Parathyroid adenoma (tissue), 2 donors: ENCODE measurements at regions not wholly inside any gene's neighbourhood (a gene's known extent, or its start where the extent isn't known, plus 50 kb on each side); places are given as distances from the start of the nearest gene placed in this dataset.

Source experiments
- H2AFZ ChIP-seq: fragments of 300-600 bp; sonication (generic); one replicate; pipeline ENCODE4 v1.7.0; 2017; ENCODE audit warnings: antibody characterized with exemption, mild to moderate bottlenecking
- H3K27ac ChIP-seq: fragments of 300-600 bp; sonication (generic); one replicate; pipeline ENCODE4 v1.7.0; 2017
- H3K27me3 ChIP-seq: fragments of 300-600 bp; sonication (generic); one replicate; pipeline ENCODE4 v1.7.0; 2017; ENCODE audit warnings: low read length; ENCODE audit not compliant: control insufficient read depth, insufficient read depth
- H3K36me3 ChIP-seq: fragments of 300-600 bp; sonication (generic); one replicate; pipeline ENCODE4 v1.7.0; 2017; ENCODE audit warnings: low read length; ENCODE audit not compliant: control insufficient read depth, insufficient read depth
- H3K4me1 ChIP-seq: fragments of 300-600 bp; sonication (generic); one replicate; pipeline ENCODE4 v1.7.0; 2017; ENCODE audit warnings: control low read depth
- H3K4me2 ChIP-seq: fragments of 300-600 bp; sonication (generic); one replicate; pipeline ENCODE4 v1.7.0; 2017; ENCODE audit warnings: low read length
- H3K4me3 ChIP-seq: fragments of 300-600 bp; sonication (generic); one replicate; pipeline ENCODE4 v1.7.0; 2017; ENCODE audit warnings: low read depth, low read length
- H3K79me2 ChIP-seq: fragments of 300-600 bp; sonication (generic); one replicate; pipeline ENCODE4 v1.7.0; 2017; ENCODE audit warnings: control low read depth
- H3K9ac ChIP-seq: fragments of 300-600 bp; sonication (generic); one replicate; pipeline ENCODE4 v1.7.0; 2017; ENCODE audit warnings: mild to moderate bottlenecking
- H3K9me3 ChIP-seq: fragments of 300-600 bp; sonication (generic); one replicate; pipeline ENCODE4 v1.7.0; 2017; ENCODE audit warnings: low read length; ENCODE audit not compliant: control insufficient read depth
- TF ChIP-seq, protein P1 (sequence below): fragments of 300-600 bp; sonication (generic); IDR thresholded peaks from one replicate; pipeline ENCODE4 v1.7.0; 2017; ENCODE audit warnings: antibody characterized with exemption, mild to moderate bottlenecking
- donor health status: primary hyperparathyroidism.

DNA sequence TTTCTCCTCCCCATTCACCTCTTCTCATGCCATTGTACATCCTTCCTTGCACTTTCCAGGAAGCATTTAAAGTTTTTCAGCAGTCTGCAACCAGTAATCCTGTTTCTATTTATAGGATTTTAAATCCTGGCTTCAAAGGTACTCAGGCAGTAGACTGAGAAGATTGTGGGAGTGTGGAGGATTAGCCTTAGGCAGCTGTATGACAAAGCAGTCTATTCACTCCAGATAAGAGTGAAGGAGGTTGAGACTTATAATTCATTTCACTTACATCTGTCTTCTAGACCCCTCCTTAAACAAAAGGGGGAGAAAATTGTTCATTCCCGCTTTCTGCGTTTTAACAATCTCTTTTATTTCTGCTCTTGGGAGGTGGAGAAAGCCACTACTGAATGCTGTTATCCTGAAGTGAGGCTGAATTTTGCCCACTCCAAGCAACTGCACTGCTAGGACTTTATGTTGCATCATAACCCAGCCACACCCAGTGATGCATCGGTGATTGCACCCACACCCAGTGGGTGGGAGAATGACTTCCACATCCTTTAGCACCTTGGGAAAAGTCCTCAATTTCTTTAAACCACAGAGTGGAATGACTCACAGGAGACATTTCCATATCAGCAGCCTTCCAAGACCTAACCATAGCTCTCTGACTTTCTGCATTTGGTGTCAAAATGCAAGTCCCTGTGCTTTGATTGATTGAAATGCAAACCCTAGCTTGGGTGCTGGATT is 382.5 kb upstream of the ATP2B1 start:
- Histone ChIP-seq H3K9ac (no peak overlapping the region), H3K27ac (no peak overlapping the region), H2AFZ (no peak overlapping the region), H3K36me3 (no peaks in the 10 kb centered on the region), H3K9me3 (no peaks in the 10 kb centered on the region), H3K79me2 (no peaks in the 10 kb centered on the region), H3K4me1 (no peaks in the 10 kb centered on the region), H3K27me3 (no peaks in the 10 kb centered on the region), H3K4me3 (no peak overlapping the region), H3K4me2 (no peak overlapping the region)
- TF ChIP-seq, protein P1, sequence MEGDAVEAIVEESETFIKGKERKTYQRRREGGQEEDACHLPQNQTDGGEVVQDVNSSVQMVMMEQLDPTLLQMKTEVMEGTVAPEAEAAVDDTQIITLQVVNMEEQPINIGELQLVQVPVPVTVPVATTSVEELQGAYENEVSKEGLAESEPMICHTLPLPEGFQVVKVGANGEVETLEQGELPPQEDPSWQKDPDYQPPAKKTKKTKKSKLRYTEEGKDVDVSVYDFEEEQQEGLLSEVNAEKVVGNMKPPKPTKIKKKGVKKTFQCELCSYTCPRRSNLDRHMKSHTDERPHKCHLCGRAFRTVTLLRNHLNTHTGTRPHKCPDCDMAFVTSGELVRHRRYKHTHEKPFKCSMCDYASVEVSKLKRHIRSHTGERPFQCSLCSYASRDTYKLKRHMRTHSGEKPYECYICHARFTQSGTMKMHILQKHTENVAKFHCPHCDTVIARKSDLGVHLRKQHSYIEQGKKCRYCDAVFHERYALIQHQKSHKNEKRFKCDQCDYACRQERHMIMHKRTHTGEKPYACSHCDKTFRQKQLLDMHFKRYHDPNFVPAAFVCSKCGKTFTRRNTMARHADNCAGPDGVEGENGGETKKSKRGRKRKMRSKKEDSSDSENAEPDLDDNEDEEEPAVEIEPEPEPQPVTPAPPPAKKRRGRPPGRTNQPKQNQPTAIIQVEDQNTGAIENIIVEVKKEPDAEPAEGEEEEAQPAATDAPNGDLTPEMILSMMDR, result no peak

DNA sequence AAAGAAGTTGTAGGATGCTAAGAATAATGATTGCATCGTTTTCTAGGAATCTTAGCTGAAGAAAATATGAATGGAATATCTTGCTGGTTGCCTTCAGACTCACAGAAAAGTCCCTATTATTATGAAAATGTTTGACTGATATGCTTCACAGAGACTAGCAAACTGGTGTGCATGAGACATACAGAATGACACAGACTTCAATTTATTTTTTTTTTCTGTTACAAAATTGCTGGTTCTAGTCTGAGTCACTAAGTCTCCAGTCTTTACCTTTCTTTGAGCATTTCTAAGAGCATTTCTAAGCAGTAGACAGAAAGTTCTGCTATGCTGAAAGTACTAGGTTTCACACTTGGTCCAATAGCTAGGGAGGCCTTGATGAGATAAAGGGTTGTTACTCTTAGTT is 377.6 kb upstream of the ATP2B1 start:
- H3K27ac ChIP-seq, result no peak overlapping the region
- TF ChIP-seq, protein P1, result no peak
- no peaks in the 10 kb centered on the region for H3K27me3 ChIP-seq
- no peak overlapping the region for H2AFZ ChIP-seq
- H3K4me2 ChIP-seq, result no peak overlapping the region
- H3K79me2 ChIP-seq, result no peaks in the 10 kb centered on the region
- H3K9me3 ChIP-seq, result no peaks in the 10 kb centered on the region
- no peak overlapping the region for H3K9ac ChIP-seq
- no peak overlapping the region for H3K4me3 ChIP-seq
- no peaks in the 10 kb centered on the region for H3K4me1 ChIP-seq
- no peaks in the 10 kb centered on the region for H3K36me3 ChIP-seq

DNA sequence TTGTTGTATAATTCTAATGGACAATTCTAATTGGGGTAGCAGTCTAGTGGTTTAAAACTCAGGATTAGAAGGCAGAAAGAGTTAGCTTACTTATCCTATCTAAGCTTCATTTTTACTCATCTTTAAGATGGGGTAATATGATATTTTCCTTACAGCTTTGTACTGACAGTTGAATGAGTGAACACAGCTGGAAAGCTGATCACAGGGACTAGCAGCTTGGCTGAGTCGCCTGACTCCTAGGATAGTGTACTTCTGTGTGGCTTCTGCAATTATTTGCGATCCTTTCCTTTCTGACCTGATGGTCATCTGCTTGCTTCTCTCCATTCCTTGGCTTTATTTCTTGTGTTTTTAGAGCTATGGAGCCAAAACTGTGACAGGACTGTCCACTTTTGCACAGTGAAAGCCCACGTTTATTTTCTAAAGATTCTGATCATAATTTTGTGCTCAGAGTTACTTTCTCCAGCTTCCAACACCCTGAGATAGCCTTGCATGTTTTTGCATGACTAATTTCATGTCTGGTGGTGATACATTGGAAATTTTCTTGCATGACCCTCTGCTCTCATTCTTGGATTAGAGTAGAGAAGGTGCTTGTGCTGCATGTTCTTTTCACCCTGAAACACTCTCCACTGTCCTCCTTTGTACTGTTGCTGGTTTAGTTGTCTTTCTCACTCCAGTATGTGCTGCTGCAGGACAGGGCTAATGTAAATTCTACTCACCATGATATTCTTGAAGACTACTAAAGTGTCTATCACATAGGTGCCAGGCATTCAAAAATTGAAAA is 377.0 kb upstream of the ATP2B1 start:
- no peak overlapping the region for H3K4me2 ChIP-seq
- H3K9ac ChIP-seq, result no peak overlapping the region
- H3K27me3 ChIP-seq, result no peaks in the 10 kb centered on the region
- H3K36me3 ChIP-seq, result no peaks in the 10 kb centered on the region
- H3K79me2 ChIP-seq, result no peaks in the 10 kb centered on the region
- TF ChIP-seq, protein P1, result no peak
- H3K4me1 ChIP-seq, result no peaks in the 10 kb centered on the region
- H3K27ac ChIP-seq, result no peak overlapping the region
- no peak overlapping the region for H2AFZ ChIP-seq
- no peaks in the 10 kb centered on the region for H3K9me3 ChIP-seq
- no peak overlapping the region for H3K4me3 ChIP-seq

DNA sequence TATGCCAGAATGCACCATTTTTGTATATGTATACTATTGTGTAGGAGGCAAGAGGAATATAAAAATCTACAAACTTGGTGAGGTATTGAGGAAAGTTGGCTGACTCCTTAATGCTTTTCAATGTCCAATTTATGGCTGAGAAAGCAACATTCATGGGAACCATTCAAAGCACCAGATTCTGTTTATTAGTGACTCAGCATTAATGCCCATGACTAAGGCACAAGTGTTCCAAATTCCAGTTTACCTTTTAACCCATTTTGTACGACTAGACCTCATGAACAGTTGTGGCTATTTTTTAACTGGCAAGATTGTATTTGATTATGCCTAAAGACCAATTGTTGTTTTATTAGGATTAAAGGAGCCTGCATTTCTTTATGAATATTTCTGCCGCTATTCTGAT is 375.4 kb upstream of the ATP2B1 start:
- Histone ChIP-seq H3K27ac (no peak overlapping the region), H2AFZ (no peak overlapping the region), H3K79me2 (no peaks in the 10 kb centered on the region), H3K9ac (no peak overlapping the region), H3K4me3 (no peak overlapping the region), H3K36me3 (no peaks in the 10 kb centered on the region), H3K4me2 (no peak overlapping the region), H3K4me1 (no peaks in the 10 kb centered on the region), H3K9me3 (no peaks in the 10 kb centered on the region), H3K27me3 (no peaks in the 10 kb centered on the region)
- TF ChIP-seq, protein P1, result no peak
